ENCODE measurements at regions not wholly inside any gene's neighbourhood (a gene's known extent, or its start where the extent isn't known, plus 50 kb on each side); places are given as distances from the start of the nearest gene placed in this dataset.
A peak's percentile ranks its signal among the peaks of the same experiment; 100 is the strongest.

DNA sequence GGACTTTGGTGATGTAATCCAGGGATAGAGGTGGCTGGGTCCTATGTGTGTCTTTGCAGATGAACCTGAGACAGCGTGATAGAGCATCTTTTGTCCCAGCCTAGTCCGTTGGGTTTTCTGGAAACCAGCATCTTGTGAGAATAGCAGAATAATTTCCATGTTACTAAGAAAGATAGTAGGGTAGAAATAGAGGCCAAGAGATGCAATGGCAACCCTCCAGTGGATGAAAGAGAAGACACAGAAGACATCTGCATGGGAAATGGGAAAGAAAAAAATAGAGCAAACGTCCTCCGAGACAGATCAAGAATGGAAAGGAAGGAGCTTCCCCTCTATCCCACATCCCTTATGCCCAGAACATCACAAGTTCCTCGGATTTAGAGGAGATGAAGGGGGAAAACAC lies 409.3 kb upstream of the TMEM132C start:
- WGBS (ENCODE audit: insufficient coverage), result 96% methylated on average over 2 of the region's 5 CpGs
- H3K4me1 ChIP-seq (ENCODE audit: control insufficient read depth, insufficient read depth, low read length), result no peaks in the 10 kb centered on the region
- no peak overlapping the region for H3K27ac ChIP-seq (ENCODE audit: low read depth, low read length)
- H3K9me3 ChIP-seq (ENCODE audit: control insufficient read depth, insufficient read depth, low read length), result no peaks in the 10 kb centered on the region
- H3K4me3 ChIP-seq (ENCODE audit: low read depth, low read length), result no peak overlapping the region
- H3K36me3 ChIP-seq (ENCODE audit: control insufficient read depth, insufficient read depth, low read length), result no peaks in the 10 kb centered on the region
- no peaks in the 10 kb centered on the region for H3K27me3 ChIP-seq (ENCODE audit: control insufficient read depth, insufficient read depth, low read length)
- no peak for DNase-seq (ENCODE audit: low read depth in 4 of 6, low spot score in 6 of 6)

DNA sequence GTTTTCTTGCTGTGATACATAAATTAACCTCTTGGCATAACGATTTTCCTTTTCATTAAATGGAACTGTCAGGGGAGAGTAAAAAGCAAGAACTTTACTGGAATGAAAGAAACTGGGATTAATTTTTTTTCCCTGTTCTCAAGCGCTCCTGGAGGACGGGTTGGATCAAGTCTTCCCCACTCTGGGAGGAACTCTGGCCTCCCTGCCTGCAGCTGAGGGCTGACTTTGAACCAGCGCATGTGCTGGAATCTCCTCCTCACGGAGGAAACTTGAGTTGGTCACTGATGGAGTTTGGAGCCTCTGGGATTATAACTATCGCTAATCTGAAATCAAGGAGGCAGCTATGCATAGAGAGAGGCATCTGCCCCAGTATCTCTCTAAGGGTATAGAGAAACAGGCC lies 406.4 kb upstream of the TMEM132C start:
- H3K27ac ChIP-seq (ENCODE audit: low read depth, low read length), result no peak overlapping the region

DNA sequence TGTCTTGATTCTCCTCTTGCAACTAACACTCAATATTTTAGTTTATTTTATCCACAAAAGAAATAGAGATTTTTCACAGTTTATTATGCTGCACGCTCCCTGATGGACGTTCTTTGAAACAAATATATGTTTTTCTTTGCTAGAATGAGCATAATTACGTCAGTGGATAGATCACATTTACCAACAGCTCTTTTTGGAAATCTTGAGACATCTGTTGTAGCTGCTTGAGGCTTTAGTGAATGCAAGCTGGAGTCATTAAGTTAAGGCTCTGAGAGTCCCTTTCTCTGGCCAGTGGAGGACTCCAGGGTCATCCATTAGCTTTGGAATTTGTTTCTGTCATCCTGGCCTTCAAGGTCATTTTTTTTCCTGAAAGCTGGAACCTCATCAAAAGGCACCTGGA lies 405.6 kb upstream of the TMEM132C start:
- peak in 1 of 6 donors; percentile 37 for DNase-seq (ENCODE audit: low read depth in 4 of 6, low spot score in 6 of 6)
- no peaks in the 10 kb centered on the region for H3K4me1 ChIP-seq (ENCODE audit: control insufficient read depth, insufficient read depth, low read length)
- no peak overlapping the region for H3K4me3 ChIP-seq (ENCODE audit: low read depth, low read length)
- H3K36me3 ChIP-seq (ENCODE audit: control insufficient read depth, insufficient read depth, low read length), result no peaks in the 10 kb centered on the region
- WGBS (ENCODE audit: insufficient coverage), result no CpG with 5 or more reads among the region's 3 CpGs
- H3K9me3 ChIP-seq (ENCODE audit: control insufficient read depth, insufficient read depth, low read length), result no peaks in the 10 kb centered on the region
- no peak overlapping the region for H3K27ac ChIP-seq (ENCODE audit: low read depth, low read length)
- no peaks in the 10 kb centered on the region for H3K27me3 ChIP-seq (ENCODE audit: control insufficient read depth, insufficient read depth, low read length)

More for the DNA sequence above, 406.4 kb upstream of the TMEM132C start:
- H3K4me3 ChIP-seq (ENCODE audit: low read depth, low read length), result no peak overlapping the region
- H3K27me3 ChIP-seq (ENCODE audit: control insufficient read depth, insufficient read depth, low read length), result no peaks in the 10 kb centered on the region
- DNase-seq (ENCODE audit: low read depth in 4 of 6, low spot score in 6 of 6), result no peak
- WGBS (ENCODE audit: insufficient coverage), result 91% methylated on average over 5 of the region's 6 CpGs
- no peaks in the 10 kb centered on the region for H3K9me3 ChIP-seq (ENCODE audit: control insufficient read depth, insufficient read depth, low read length)
- no peaks in the 10 kb centered on the region for H3K36me3 ChIP-seq (ENCODE audit: control insufficient read depth, insufficient read depth, low read length)
- H3K4me1 ChIP-seq (ENCODE audit: control insufficient read depth, insufficient read depth, low read length), result no peaks in the 10 kb centered on the region

DNA sequence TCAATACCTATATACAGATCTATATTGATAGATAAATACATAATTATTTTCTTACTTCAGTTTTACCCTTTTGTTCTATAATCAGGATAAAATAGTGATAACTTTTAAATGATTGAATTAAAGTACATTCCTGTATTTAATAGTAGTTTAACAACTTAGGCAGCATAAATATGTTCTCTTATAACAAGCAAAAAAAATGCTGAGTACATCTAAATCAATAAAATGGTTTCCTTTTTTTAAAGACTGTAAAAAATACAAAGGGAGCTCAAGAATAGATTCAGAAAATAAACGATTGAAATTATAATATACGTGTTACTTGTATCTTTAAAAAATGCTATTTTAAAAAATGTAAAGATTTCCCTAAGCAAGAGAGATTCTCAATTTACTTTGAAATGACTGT lies 393.7 kb upstream of the TMEM132C start:
- Histone ChIP-seq H3K9me3 (ENCODE audit: control insufficient read depth, insufficient read depth, low read length) (no peaks in the 10 kb centered on the region), H3K4me3 (ENCODE audit: low read depth, low read length) (no peak overlapping the region), H3K4me1 (ENCODE audit: control insufficient read depth, insufficient read depth, low read length) (no peaks in the 10 kb centered on the region), H3K36me3 (ENCODE audit: control insufficient read depth, insufficient read depth, low read length) (no peaks in the 10 kb centered on the region), H3K27me3 (ENCODE audit: control insufficient read depth, insufficient read depth, low read length) (no peaks in the 10 kb centered on the region), H3K27ac (ENCODE audit: low read depth, low read length) (no peak overlapping the region)
- WGBS (ENCODE audit: insufficient coverage), result no CpG with 5 or more reads among the region's 2 CpGs
- DNase-seq (ENCODE audit: low read depth in 4 of 6, low spot score in 6 of 6), result no peak

DNA sequence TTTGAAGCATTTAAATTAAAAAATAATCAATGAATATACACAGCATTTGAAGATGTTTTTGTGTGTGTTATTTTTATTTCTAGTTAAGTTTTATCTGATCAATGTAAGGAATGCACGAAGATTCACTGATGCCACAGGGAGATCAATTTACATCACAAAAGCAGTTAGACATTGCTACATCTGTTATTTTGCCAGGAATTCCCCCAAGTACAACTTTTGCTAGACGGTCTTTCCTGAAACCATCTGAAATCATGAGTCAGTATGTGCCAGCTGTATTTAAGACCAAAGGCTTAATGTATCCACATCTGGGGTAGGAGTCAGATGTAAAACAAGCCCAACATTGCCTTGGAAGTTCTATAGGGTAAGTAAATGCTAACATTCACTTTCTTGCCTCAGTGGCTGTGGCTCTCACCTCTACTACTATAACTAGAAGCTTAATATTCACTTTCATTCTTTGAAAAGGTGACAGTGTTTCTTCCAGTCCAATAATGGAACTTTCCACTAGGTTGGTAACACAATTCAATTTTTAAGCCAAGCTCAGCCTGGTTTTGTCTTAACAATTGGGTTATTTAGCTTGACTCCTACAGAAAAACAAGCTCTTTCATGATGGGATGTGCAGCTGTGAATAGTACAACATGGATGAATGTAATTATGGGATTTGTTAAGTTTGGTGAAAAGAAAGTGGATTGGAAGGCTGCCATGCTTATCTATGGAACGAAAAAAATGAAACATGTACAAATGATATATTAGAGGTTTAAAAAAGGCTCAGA lies 385.4 kb upstream of the TMEM132C start:
- H3K36me3 ChIP-seq (ENCODE audit: control insufficient read depth, insufficient read depth, low read length), result no peaks in the 10 kb centered on the region
- no peaks in the 10 kb centered on the region for H3K9me3 ChIP-seq (ENCODE audit: control insufficient read depth, insufficient read depth, low read length)
- H3K4me3 ChIP-seq (ENCODE audit: low read depth, low read length), result no peak overlapping the region
- WGBS (ENCODE audit: insufficient coverage), result no CpG with 5 or more reads among the region's 3 CpGs
- H3K27me3 ChIP-seq (ENCODE audit: control insufficient read depth, insufficient read depth, low read length), result no peaks in the 10 kb centered on the region
- DNase-seq (ENCODE audit: low read depth in 4 of 6, low spot score in 6 of 6), result peak in 1 of 6 donors; percentile 40
- H3K4me1 ChIP-seq (ENCODE audit: control insufficient read depth, insufficient read depth, low read length), result no peaks in the 10 kb centered on the region
- no peak overlapping the region for H3K27ac ChIP-seq (ENCODE audit: low read depth, low read length)

DNA sequence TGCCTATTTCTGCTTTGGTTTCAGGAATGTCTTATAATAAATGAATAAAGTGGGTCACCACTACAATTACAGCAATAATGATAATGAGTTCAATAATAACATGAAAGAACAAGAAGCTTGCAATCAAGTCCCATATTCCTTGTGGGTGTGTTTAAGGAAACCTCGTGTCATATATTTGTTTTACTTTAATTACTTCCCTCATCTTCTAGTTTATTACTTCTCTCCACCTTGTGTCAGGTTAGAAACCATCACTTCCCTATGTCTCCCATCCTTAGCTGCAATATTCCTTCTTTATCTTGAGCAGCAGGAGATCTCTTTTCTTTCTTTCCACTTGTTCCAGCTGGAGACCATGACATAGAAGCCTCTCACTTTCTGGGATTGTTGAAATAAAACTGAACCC lies 384.0 kb upstream of the TMEM132C start:
- peak in 1 of 6 donors; percentile 13 for DNase-seq (ENCODE audit: low read depth in 4 of 6, low spot score in 6 of 6)
- Histone ChIP-seq H3K36me3 (ENCODE audit: control insufficient read depth, insufficient read depth, low read length) (no peaks in the 10 kb centered on the region), H3K9me3 (ENCODE audit: control insufficient read depth, insufficient read depth, low read length) (no peaks in the 10 kb centered on the region), H3K27me3 (ENCODE audit: control insufficient read depth, insufficient read depth, low read length) (no peaks in the 10 kb centered on the region), H3K4me1 (ENCODE audit: control insufficient read depth, insufficient read depth, low read length) (no peaks in the 10 kb centered on the region), H3K27ac (ENCODE audit: low read depth, low read length) (no peak overlapping the region), H3K4me3 (ENCODE audit: low read depth, low read length) (no peak overlapping the region)
- WGBS (ENCODE audit: insufficient coverage), result no CpG with 5 or more reads among the region's 1 CpG

DNA sequence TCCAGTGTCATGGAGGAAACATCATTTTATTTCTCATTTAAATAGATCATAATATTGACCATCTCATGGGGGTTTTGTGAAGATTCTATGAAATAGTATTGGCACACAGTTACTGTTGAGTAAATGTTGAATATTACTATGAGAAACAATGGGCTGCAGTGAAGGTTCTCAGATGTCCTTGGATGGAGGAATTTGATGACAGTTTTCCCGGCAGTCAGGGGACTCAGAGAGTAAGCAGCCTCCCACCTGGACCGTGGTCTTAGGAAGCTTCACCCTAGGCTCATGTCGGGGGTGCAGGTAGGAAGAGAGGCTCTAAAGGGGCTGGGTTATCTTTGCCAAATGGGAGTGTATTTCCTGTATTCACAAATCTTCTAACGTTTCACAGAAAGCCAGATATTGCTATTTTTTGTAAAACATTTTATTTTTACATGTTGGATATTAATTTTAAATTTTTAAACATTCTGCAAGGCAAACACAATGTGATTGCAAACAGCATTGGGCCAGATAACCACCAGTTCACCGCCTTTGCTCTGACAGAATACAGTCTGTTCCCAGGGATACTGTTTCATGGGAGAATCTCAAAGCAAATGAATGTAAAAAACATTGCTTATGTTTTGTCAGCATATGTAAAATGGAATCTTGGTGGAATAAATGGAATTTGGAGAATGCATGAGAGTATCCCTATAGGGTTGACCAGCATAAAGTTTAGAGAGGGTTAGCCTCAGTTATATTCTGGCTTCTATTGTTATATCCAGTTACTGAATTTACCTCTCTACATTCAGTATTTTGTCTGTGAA lies 380.8 kb upstream of the TMEM132C start:
- no peaks in the 10 kb centered on the region for H3K4me1 ChIP-seq (ENCODE audit: control insufficient read depth, insufficient read depth, low read length)
- no peak overlapping the region for H3K4me3 ChIP-seq (ENCODE audit: low read depth, low read length)
- no CpG with 5 or more reads among the region's 5 CpGs for WGBS (ENCODE audit: insufficient coverage)
- no peak for DNase-seq (ENCODE audit: low read depth in 4 of 6, low spot score in 6 of 6)
- H3K36me3 ChIP-seq (ENCODE audit: control insufficient read depth, insufficient read depth, low read length), result no peaks in the 10 kb centered on the region
- no peak overlapping the region for H3K27ac ChIP-seq (ENCODE audit: low read depth, low read length)
- H3K27me3 ChIP-seq (ENCODE audit: control insufficient read depth, insufficient read depth, low read length), result no peaks in the 10 kb centered on the region
- H3K9me3 ChIP-seq (ENCODE audit: control insufficient read depth, insufficient read depth, low read length), result no peaks in the 10 kb centered on the region

DNA sequence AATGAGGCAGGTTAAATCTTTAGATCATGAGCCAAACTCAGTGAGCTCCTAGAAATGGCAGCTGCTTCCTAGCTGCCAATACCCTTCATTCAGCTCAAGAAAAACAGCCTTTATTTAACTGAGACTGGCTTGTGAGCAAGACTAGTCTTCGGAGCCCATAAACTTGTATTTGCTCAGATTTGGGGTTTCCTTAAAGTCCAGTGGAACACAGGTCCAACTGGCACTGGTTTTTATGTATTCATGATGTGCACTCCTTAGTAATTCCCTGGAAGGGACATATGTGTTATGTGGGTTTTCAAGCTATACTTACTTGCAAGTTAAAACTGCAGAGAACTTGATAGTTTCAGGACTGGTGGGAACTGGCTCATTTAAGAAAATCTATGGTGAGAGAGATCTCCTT lies 380.1 kb upstream of the TMEM132C start:
- no peak overlapping the region for H3K4me3 ChIP-seq (ENCODE audit: low read depth, low read length)
- H3K9me3 ChIP-seq (ENCODE audit: control insufficient read depth, insufficient read depth, low read length), result no peaks in the 10 kb centered on the region
- 43% methylated on average over 1 of the region's 1 CpG for WGBS (ENCODE audit: insufficient coverage)
- H3K4me1 ChIP-seq (ENCODE audit: control insufficient read depth, insufficient read depth, low read length), result no peaks in the 10 kb centered on the region
- no peaks in the 10 kb centered on the region for H3K36me3 ChIP-seq (ENCODE audit: control insufficient read depth, insufficient read depth, low read length)
- no peak overlapping the region for H3K27ac ChIP-seq (ENCODE audit: low read depth, low read length)
- peak in 1 of 6 donors; percentile 15 for DNase-seq (ENCODE audit: low read depth in 4 of 6, low spot score in 6 of 6)
- no peaks in the 10 kb centered on the region for H3K27me3 ChIP-seq (ENCODE audit: control insufficient read depth, insufficient read depth, low read length)

DNA sequence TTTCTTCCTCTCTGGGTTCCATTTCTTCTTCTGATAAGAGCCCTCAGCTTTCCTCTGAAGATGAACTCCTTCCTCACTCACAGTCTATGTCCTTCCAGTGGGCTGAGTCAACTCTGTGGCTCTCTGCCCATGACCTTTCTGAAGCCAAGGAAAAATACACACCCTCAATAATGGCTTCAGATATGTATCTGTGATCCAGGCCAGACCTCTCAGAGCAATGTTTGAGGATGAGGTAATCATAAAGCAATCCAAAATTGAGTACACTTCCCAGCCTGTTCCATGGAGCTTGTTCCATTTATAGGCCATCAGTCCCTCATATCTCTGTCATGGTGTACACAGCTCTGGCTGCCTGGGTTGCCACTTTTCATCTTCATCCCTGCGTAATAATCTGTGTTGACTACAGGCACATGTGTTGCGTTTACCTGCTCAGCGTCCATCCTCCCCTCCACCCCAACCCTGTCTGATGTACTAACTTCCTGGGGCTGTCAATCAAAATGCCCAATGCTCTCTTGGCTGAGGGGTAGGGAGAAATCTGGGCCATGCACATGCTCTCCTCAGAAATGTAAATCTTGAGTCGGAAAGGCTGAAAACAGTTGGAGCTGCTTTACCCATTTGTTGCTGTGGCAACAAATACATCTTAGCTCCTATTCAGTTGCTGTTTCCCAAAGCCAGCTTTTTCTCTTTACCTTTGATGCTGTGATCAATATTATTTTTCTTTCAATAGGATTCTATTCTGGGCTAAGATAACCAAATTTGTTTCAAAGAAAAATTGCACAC lies 377.8 kb upstream of the TMEM132C start:
- no peaks in the 10 kb centered on the region for H3K4me1 ChIP-seq (ENCODE audit: control insufficient read depth, insufficient read depth, low read length)
- no peaks in the 10 kb centered on the region for H3K27me3 ChIP-seq (ENCODE audit: control insufficient read depth, insufficient read depth, low read length)
- no peaks in the 10 kb centered on the region for H3K9me3 ChIP-seq (ENCODE audit: control insufficient read depth, insufficient read depth, low read length)
- no peak overlapping the region for H3K4me3 ChIP-seq (ENCODE audit: low read depth, low read length)
- 17% methylated on average over 1 of the region's 4 CpGs for WGBS (ENCODE audit: insufficient coverage)
- no peak overlapping the region for H3K27ac ChIP-seq (ENCODE audit: low read depth, low read length)
- peak in 3 of 6 donors; percentile 26 to 82 (median 63) for DNase-seq (ENCODE audit: low read depth in 4 of 6, low spot score in 6 of 6)
- H3K36me3 ChIP-seq (ENCODE audit: control insufficient read depth, insufficient read depth, low read length), result no peaks in the 10 kb centered on the region

All from spinal cord (tissue), 9 donors.